H1 (cell line): ENCODE measurements at regions not wholly inside any gene's neighbourhood (a gene's known extent, or its start where the extent isn't known, plus 50 kb on each side); places are given as distances from the start of the nearest gene placed in this dataset.

Source experiments
- CTCF ChIA-PET: fragments of 300-600 bp; sonication (Branson Sonifier 250); formaldehyde crosslinking; loops from one replicate; lab custom pipeline; 2021; ENCODE audit not compliant: partially characterized antibody; lab: Charles Lee
- POLR2A ChIA-PET: fragments of 300-600 bp; sonication (Branson Sonifier 250); formaldehyde crosslinking; loops from one replicate; lab custom pipeline; 2021; ENCODE audit warnings: inconsistent platforms; ENCODE audit not compliant: partially characterized antibody; lab: Charles Lee
- DNase-seq, 2 experiments: peaks; one replicate each; pipeline versions ENCODE4 v3.0.0 to v3.0.0-alpha.2; 2010 to 2022; ENCODE audit warnings: low spot score in 2 of 2, low read depth in 1 of 2, mixed read lengths in 1 of 2
- FAIRE-seq: peaks from 2 replicates; lab custom pipeline; 2011; peaks lifted over from hg19 to GRCh38; lab: Jason Lieb, UNC
- H2AFZ ChIP-seq: 2 replicates; pipeline ENCODE4 v1.8.1; 2012; ENCODE audit warnings: low read length, inconsistent platforms
- H2AK5ac ChIP-seq: 2 replicates; pipeline ENCODE4 v1.6.1; 2013; ENCODE audit warnings: low read depth, low read length
- H2BK120ac ChIP-seq: replicated peaks from 2 replicates; pipeline ENCODE3; 2013; ENCODE audit warnings: low read depth, low read length, inconsistent platforms
- H2BK12ac ChIP-seq: 2 replicates; pipeline ENCODE4 v1.6.1; 2013; ENCODE audit warnings: low read depth, low read length
- H2BK15ac ChIP-seq: 2 replicates; pipeline ENCODE4 v1.6.1; 2013; ENCODE audit warnings: low read length
- H2BK20ac ChIP-seq: 2 replicates; pipeline ENCODE4 v1.6.1; 2013; ENCODE audit warnings: low read length
- H2BK5ac ChIP-seq: 2 replicates; pipeline ENCODE4 v1.6.1; 2013; ENCODE audit warnings: low read depth, low read length
- H3K14ac ChIP-seq: 2 replicates; pipeline ENCODE4 v1.6.1; 2013; ENCODE audit warnings: inconsistent platforms; ENCODE audit not compliant: insufficient read length
- H3K18ac ChIP-seq: 2 replicates; pipeline ENCODE4 v1.6.1; 2013; ENCODE audit warnings: low read length; ENCODE audit errors: extremely low read depth
- H3K23ac ChIP-seq: 2 replicates; pipeline ENCODE4 v1.6.1; 2013; ENCODE audit warnings: inconsistent platforms; ENCODE audit not compliant: insufficient read length
- H3K23me2 ChIP-seq: 2 replicates; pipeline ENCODE4 v1.6.1; 2013; ENCODE audit warnings: low read depth, low read length
- H3K27ac ChIP-seq: 2 replicates; pipeline ENCODE4 v1.6.1; 2011; ENCODE audit warnings: low read depth, low read length, inconsistent platforms
- H3K27me3 ChIP-seq, 4 experiments: replicated peaks in 1 of 4; 1 replicate in 1 of 4; 2 replicates in 3 of 4; pipeline versions ENCODE4 v1.6.1 to v1.8.1; 2011 to 2013; ENCODE audit warnings: low read length in 3 of 4, mild to moderate bottlenecking in 3 of 4, inconsistent platforms in 2 of 4, mixed read lengths in 2 of 4, moderate library complexity in 1 of 4; ENCODE audit not compliant: control insufficient read depth in 3 of 4, insufficient read depth in 3 of 4; ENCODE audit errors: extremely low read depth in 1 of 4
- H3K36me3 ChIP-seq, 4 experiments: 2 replicates each; pipeline versions ENCODE4 v1.6.1 to v1.8.1; 2011 to 2013; ENCODE audit warnings: mild to moderate bottlenecking in 4 of 4, low read length in 3 of 4, moderate library complexity in 2 of 4, control low read depth in 1 of 4, inconsistent platforms in 1 of 4; ENCODE audit not compliant: insufficient read depth in 4 of 4, control insufficient read depth in 2 of 4
- H3K4ac ChIP-seq: replicated peaks from 2 replicates; pipeline ENCODE3; 2013; ENCODE audit warnings: low read length, low read depth, mixed read lengths, inconsistent platforms; ENCODE audit not compliant: insufficient read length
- H3K4me1 ChIP-seq, 4 experiments: replicated peaks in 1 of 4; 1 replicate in 1 of 4; 2 replicates in 3 of 4; pipeline versions ENCODE4 v1.6.1 to v1.8.1; 2011 to 2013; ENCODE audit warnings: low read length in 3 of 4, inconsistent platforms in 2 of 4, mixed read lengths in 1 of 4; ENCODE audit not compliant: insufficient read depth in 4 of 4, control insufficient read depth in 3 of 4
- H3K4me2 ChIP-seq, 2 experiments: 2 replicates each; pipeline versions ENCODE4 v1.6.1 to v1.8.1; 2011 to 2013; ENCODE audit warnings: low read depth in 2 of 2, low read length in 2 of 2, control low read depth in 1 of 2, inconsistent platforms in 1 of 2, mild to moderate bottlenecking in 1 of 2; ENCODE audit not compliant: insufficient read depth in 1 of 2
- H3K4me3 ChIP-seq, 4 experiments: fragments of 200-600, 300-600 bp in 1 of 4; sonication (generic), shearing (Covaris generic), sonication (Bioruptor Twin) in 1 of 4; 2 replicates each; pipeline versions ENCODE4 v1.5.1 to v1.8.1; 2011 to 2016; ENCODE audit warnings: low read length in 4 of 4, low read depth in 3 of 4, control low read depth in 2 of 4, inconsistent platforms in 2 of 4, mild to moderate bottlenecking in 2 of 4, mixed read lengths in 1 of 4, moderate library complexity in 1 of 4; ENCODE audit not compliant: insufficient read depth in 2 of 4; ENCODE audit errors: extremely low read depth in 1 of 4
- H3K56ac ChIP-seq: replicated peaks from 2 replicates; pipeline ENCODE3; 2013; ENCODE audit warnings: low read depth, mild to moderate bottlenecking, mixed read lengths, low read length, inconsistent platforms; ENCODE audit not compliant: insufficient read length
- H3K79me1 ChIP-seq: 2 replicates; pipeline ENCODE4 v1.6.1; 2013; ENCODE audit warnings: low read depth, low read length, control low read depth
- H3K79me2 ChIP-seq, 2 experiments: 2 replicates each; pipeline versions ENCODE4 v1.6.1 to v1.8.1; 2012 to 2013; ENCODE audit warnings: low read length in 2 of 2, mild to moderate bottlenecking in 2 of 2, inconsistent platforms in 1 of 2; ENCODE audit not compliant: insufficient read depth in 2 of 2, control insufficient read depth in 1 of 2
- H3K9ac ChIP-seq, 4 experiments: replicated peaks in 1 of 4; 1 replicate in 1 of 4; 2 replicates in 3 of 4; pipeline versions ENCODE4 v1.6.1 to v1.8.1; 2011 to 2013; ENCODE audit warnings: low read depth in 3 of 4, low read length in 3 of 4, control low read depth in 2 of 4, mild to moderate bottlenecking in 2 of 4, moderate library complexity in 2 of 4, inconsistent platforms in 1 of 4; ENCODE audit errors: extremely low read depth in 1 of 4
- H3K9me3 ChIP-seq, 2 experiments: 2 replicates each; pipeline versions ENCODE4 v1.6.1 to v1.8.1; 2012 to 2013; ENCODE audit warnings: mild to moderate bottlenecking in 2 of 2, moderate library complexity in 2 of 2, control low read depth in 1 of 2, inconsistent platforms in 1 of 2, low read depth in 1 of 2, low read length in 1 of 2, mixed read lengths in 1 of 2; ENCODE audit not compliant: insufficient read depth in 2 of 2
- H4K20me1 ChIP-seq, 2 experiments: replicated peaks in 1 of 2; 2 replicates each; pipeline versions ENCODE3 to v1.8.1; 2011 to 2013; ENCODE audit warnings: inconsistent platforms in 2 of 2, low read length in 2 of 2, mild to moderate bottlenecking in 1 of 2; ENCODE audit not compliant: insufficient read depth in 2 of 2, control insufficient read depth in 1 of 2
- H4K5ac ChIP-seq: 2 replicates; pipeline ENCODE4 v1.6.1; 2013; ENCODE audit warnings: low read length, low read depth, mixed read lengths, inconsistent platforms; ENCODE audit not compliant: insufficient read length
- H4K8ac ChIP-seq: 2 replicates; pipeline ENCODE4 v1.8.0; 2013; ENCODE audit warnings: mild to moderate bottlenecking, moderate library complexity, low read length, inconsistent platforms; ENCODE audit not compliant: insufficient read depth; ENCODE audit errors: extremely low read depth
- H4K91ac ChIP-seq: replicated peaks from 2 replicates; pipeline ENCODE3; 2013; ENCODE audit warnings: low read length, mixed read lengths, inconsistent platforms; ENCODE audit not compliant: insufficient read length
- TAF1 ChIP-seq: IDR thresholded peaks from 2 replicates; pipeline ENCODE4 v1.6.1; 2011; ENCODE audit warnings: mild to moderate bottlenecking, low read depth, low read length
- WGBS, 2 experiments: shearing (Covaris generic) in 1 of 2; methylation state at CpG; one replicate each; pipeline versions ENCODE4 v1.1.6 to v1.1.7; 2013 to 2015; ENCODE audit warnings: low lambda C conversion rate in 2 of 2, mixed read lengths in 2 of 2, inconsistent platforms in 1 of 2, low coverage in 1 of 2, missing lambda C conversion rate in 1 of 2; ENCODE audit not compliant: insufficient replicate concordance in 2 of 2, insufficient coverage in 1 of 2, insufficient read length in 1 of 2; ENCODE audit errors: extremely low coverage in 1 of 2, missing lambda C conversion rate in 1 of 2; 5-methylcytosine and 5-hydroxymethylcytosine counted together
- TF ChIP-seq, protein P1 (sequence below), 3 experiments: IDR thresholded peaks; 1 replicate in 2 of 3; 2 replicates in 1 of 3; pipeline versions ENCODE4 v1.5.1 to v1.6.1; 2011; ENCODE audit warnings: low read length in 3 of 3, mild to moderate bottlenecking in 3 of 3, inconsistent platforms in 2 of 3, low read depth in 1 of 3, moderate library complexity in 1 of 3; ENCODE audit not compliant: insufficient read depth in 1 of 3; ENCODE audit errors: control extremely low read depth in 1 of 3

DNA sequence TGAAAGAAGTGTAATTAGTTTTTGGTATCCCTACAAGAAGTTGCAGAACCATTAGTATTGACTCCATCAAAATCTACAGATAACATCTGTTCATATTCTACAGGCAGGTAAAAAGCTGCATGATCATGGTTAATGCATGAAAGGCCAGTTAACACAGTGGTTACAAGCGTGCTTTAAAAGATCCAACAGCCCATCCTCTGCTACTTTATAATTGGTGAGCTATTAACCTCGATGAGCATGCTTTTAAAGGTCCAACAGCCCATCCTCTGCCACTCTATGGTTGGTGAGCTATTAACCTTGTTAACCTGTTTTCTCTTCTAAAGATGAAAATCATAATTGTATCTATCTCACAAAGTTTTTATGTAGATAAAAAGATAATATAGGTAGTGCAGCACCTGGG lies 289.3 kb downstream of the DUSP6 start:
- no peak overlapping the region for H2AFZ ChIP-seq
- H2BK15ac ChIP-seq: no peak overlapping the region
- no peaks in the 10 kb centered on the region for H3K27me3 ChIP-seq
- H2BK12ac ChIP-seq: no peak overlapping the region
- H3K4me1 ChIP-seq: no peaks in the 10 kb centered on the region
- no peak overlapping the region for H4K91ac ChIP-seq
- H3K4ac ChIP-seq: no peak overlapping the region
- no peak overlapping the region for H3K4me3 ChIP-seq
- H3K79me2 ChIP-seq: no peaks in the 10 kb centered on the region
- H3K36me3 ChIP-seq: no peaks in the 10 kb centered on the region
- H4K5ac ChIP-seq: no peak overlapping the region
- H4K8ac ChIP-seq: no peak overlapping the region
- CTCF ChIA-PET: interaction anchor here (0.5 to 1.8 kb wide), 8 partner anchors 10 to 564 kb away, joined by 3 to 7 read pairs (median 4); no protein-coding TSS in a partner anchor
- no peak overlapping the region for H3K56ac ChIP-seq
- 89% methylated on average over 2 of the region's 2 CpGs; no CpG with 5 or more reads in 1 of the 2 experiments for WGBS, 2 experiments
- no peak overlapping the region for H2BK120ac ChIP-seq
- H3K14ac ChIP-seq: no peak overlapping the region
- H4K20me1 ChIP-seq: no peaks in the 10 kb centered on the region
- FAIRE-seq (no peak), DNase-seq (no peak)
- no peak overlapping the region for H2BK20ac ChIP-seq
- H3K18ac ChIP-seq: no peak overlapping the region
- no peak overlapping the region for H3K4me2 ChIP-seq
- H2BK5ac ChIP-seq: no peak overlapping the region
- H2AK5ac ChIP-seq: no peak overlapping the region
- no peak overlapping the region for H3K9ac ChIP-seq
- no peaks in the 10 kb centered on the region for H3K23me2 ChIP-seq
- H3K23ac ChIP-seq: no peak overlapping the region
- no peak overlapping the region for H3K27ac ChIP-seq
- POLR2A ChIA-PET: no interaction called here
- no peaks in the 10 kb centered on the region for H3K9me3 ChIP-seq
- H3K79me1 ChIP-seq: no peaks in the 10 kb centered on the region
- TF ChIP-seq TAF1: no peak
- TF ChIP-seq, protein P1, sequence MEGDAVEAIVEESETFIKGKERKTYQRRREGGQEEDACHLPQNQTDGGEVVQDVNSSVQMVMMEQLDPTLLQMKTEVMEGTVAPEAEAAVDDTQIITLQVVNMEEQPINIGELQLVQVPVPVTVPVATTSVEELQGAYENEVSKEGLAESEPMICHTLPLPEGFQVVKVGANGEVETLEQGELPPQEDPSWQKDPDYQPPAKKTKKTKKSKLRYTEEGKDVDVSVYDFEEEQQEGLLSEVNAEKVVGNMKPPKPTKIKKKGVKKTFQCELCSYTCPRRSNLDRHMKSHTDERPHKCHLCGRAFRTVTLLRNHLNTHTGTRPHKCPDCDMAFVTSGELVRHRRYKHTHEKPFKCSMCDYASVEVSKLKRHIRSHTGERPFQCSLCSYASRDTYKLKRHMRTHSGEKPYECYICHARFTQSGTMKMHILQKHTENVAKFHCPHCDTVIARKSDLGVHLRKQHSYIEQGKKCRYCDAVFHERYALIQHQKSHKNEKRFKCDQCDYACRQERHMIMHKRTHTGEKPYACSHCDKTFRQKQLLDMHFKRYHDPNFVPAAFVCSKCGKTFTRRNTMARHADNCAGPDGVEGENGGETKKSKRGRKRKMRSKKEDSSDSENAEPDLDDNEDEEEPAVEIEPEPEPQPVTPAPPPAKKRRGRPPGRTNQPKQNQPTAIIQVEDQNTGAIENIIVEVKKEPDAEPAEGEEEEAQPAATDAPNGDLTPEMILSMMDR (IDR thresholded peaks at IDR 0.05; ENCODE audit: control extremely low read depth in 1 of 3, insufficient read depth in 1 of 3, low read depth in 1 of 3, low read length in 3 of 3): no peak
